IMR-90 (cell line): ENCODE measurements at regions not wholly inside any gene's neighbourhood (a gene's known extent, or its start where the extent isn't known, plus 50 kb on each side); places are given as distances from the start of the nearest gene placed in this dataset.

Experiments used
- BHLHE40 ChIP-seq: fragments of 150-350 bp; IDR thresholded peaks from 2 replicates; pipeline ENCODE4 v1.6.1; 2016; ENCODE audit warnings: mild to moderate bottlenecking, low read depth, low read length
- CHD1 ChIP-seq: IDR thresholded peaks from 2 replicates; pipeline ENCODE4 v1.6.1; 2012; ENCODE audit warnings: low read depth, low read length, improper control_type of control experiment
- CTCF ChIP-seq: conservative IDR thresholded peaks from 2 replicates; pipeline ENCODE4 v1.5.1; 2012; ENCODE audit warnings: mild to moderate bottlenecking, low read depth, low read length, improper control_type of control experiment
- ELK1 ChIP-seq: fragments of 150-350 bp; IDR thresholded peaks from 2 replicates; pipeline ENCODE4 v1.6.1; 2016; ENCODE audit warnings: low read depth, mild to moderate bottlenecking, low read length, moderate library complexity, borderline replicate concordance
- MAZ ChIP-seq: IDR thresholded peaks from 2 replicates; pipeline ENCODE4 v1.6.1; 2012; ENCODE audit warnings: low read depth, mild to moderate bottlenecking, low read length, improper control_type of control experiment, moderate library complexity, borderline replicate concordance
- NFE2L2 ChIP-seq: fragments of 150-350 bp; IDR thresholded peaks from 2 replicates; pipeline ENCODE4 v1.6.1; 2016; ENCODE audit warnings: low read depth, mild to moderate bottlenecking, low read length
- POLR2A ChIP-seq: IDR thresholded peaks from 2 replicates; pipeline ENCODE4 v1.6.1; 2012; ENCODE audit warnings: mild to moderate bottlenecking, low read depth, low read length
- RAD21 ChIP-seq: IDR thresholded peaks from 2 replicates; pipeline ENCODE4 v1.6.1; 2012; ENCODE audit warnings: low read length, improper control_type of control experiment
- RCOR1 ChIP-seq: IDR thresholded peaks from 2 replicates; pipeline ENCODE4 v1.6.1; 2012; ENCODE audit warnings: mild to moderate bottlenecking, low read length, improper control_type of control experiment; ENCODE audit not compliant: insufficient replicate concordance
- RFX5 ChIP-seq: IDR thresholded peaks from 2 replicates; pipeline ENCODE4 v1.8.0; 2012; ENCODE audit warnings: low read depth, mild to moderate bottlenecking, low read length, moderate library complexity
- SMC3 ChIP-seq: fragments of 150-350 bp; IDR thresholded peaks from 2 replicates; pipeline ENCODE4 v1.6.1; 2016; ENCODE audit warnings: low read depth, mild to moderate bottlenecking, antibody characterized with exemption, low read length, moderate library complexity
- USF2 ChIP-seq: fragments of 150-350 bp; IDR thresholded peaks from 2 replicates; pipeline ENCODE4 v1.6.1; 2017; ENCODE audit warnings: mild to moderate bottlenecking, antibody characterized with exemption, low read length, low read depth

- TF ChIP-seq RFX5 (no peak), CTCF (no peak), RAD21 (no peak), POLR2A (no peak), SMC3 (no peak), MAZ (no peak), NFE2L2 (no peak), ELK1 (no peak), USF2 (no peak), CHD1 (no peak), RCOR1 (no peak), BHLHE40 (no peak)
Observed at GRCh38 chr2:120677221-120677620, 58.4 kb upstream of the GLI2 start.
